SW480 (cell line): ENCODE measurements at regions not wholly inside any gene's neighbourhood (a gene's known extent, or its start where the extent isn't known, plus 50 kb on each side); places are given as distances from the start of the nearest gene placed in this dataset.
"Not testable (repeated sequence)": the region's sequence is repeated elsewhere in the genome, so short reads cannot be mapped to it uniquely, and the experiment has no call there.

ENCODE experiments used
- DNase-seq: peaks from one replicate; pipeline ENCODE4 v3.0.0-alpha.2; 2016; ENCODE audit warnings: low spot score

DNA sequence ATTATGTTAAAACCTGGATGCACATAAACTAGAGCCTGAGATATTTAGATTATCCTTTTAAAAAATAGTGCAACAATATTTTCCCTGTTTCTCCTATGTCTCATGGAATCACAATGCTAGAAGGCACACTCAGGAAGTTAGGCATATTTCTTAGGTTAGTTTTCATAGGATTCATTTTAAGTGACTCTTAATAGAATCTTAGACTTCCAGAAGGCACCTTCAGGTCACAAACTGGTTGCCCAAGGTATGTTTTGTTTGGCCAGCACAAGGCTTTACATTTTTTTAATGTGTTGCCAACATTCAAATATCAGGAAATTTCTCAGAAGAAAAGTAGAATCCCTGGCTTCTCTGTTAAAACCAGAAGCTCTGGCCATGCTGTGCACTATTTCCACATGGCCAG is 129.3 kb downstream of the LNPK start:
- no peak for DNase-seq

GRCh38 chr2:175872005-175872348 is 130.1 kb downstream of the LNPK start:
- DNase-seq: no peak

GRCh38 chr2:175871331-175872004 is 130.6 kb downstream of the LNPK start:
- no peak for DNase-seq

GRCh38 chr2:175865716-175866115 is 136.4 kb downstream of the LNPK start:
- no peak for DNase-seq

DNA sequence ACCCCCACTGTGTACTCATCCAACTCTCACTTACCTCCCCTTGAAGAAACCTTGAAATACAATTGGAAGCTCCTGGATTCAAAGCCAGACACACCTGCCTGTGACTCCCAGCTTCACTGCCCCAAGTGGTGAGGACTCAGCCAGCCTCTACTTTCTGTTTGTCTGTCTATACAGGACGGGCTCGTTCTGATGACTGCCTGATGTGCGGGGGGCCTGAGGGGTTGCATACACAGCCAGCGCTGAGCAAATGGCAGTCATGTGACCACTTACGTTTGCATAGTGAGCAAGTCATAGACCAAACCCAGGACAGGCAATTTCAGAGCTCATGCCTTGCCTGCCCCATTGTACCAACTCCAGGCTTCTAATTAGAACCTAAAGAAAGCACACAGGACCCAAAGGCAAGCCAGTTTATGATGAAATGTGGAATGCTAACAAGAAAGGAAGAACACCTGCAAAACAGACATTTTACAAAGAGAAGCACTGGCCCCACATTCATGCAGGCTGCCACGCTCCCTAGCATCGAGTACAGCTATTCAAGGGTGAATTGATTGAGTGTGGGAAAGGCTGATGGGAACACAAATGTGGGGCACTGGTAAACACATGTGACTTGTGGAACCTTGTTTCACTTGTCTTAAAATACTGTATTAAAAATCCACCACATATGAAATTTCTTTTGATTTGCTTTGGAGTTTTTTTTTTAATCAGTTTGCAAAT is 137.8 kb downstream of the LNPK start:
- no peak for DNase-seq

- no peak for DNase-seq
These were observed 140.1 kb downstream of the LNPK start for GRCh38 chr2:175861958-175862357.

DNA sequence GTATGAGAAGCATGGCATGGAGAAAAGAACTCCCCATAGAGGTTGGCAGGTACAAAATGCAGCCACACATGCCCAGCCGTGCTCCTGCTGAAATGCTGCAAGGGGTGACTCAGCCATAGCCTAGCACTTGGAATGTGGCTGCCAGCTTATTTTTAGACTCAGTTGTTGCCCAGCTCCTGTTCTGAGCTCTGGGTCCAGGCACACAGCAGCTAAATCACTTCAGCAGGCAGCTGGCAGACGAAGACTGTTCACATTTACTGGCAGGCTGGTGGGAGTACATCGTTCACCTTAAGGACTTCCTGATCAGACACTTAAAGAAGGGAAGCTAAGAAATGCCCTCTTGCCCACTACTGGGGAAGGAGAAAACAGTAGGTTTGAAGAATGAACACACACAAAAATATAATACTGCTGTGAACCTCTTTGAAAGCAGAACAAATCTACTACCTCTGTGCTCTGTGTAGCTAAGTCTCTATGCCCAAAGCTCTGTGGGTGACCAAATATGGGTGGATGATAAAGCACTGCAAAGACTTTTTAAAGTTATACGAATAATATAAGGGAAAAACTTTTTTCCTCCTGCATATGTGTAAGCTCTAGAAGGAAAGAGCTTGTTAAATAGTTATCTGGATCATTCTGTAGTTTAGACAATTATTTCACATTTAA is 146.1 kb downstream of the LNPK start:
- DNase-seq: peak; percentile 14

- no peak for DNase-seq
These were observed 146.8 kb downstream of the LNPK start for GRCh38 chr2:175855236-175855635.

DNA sequence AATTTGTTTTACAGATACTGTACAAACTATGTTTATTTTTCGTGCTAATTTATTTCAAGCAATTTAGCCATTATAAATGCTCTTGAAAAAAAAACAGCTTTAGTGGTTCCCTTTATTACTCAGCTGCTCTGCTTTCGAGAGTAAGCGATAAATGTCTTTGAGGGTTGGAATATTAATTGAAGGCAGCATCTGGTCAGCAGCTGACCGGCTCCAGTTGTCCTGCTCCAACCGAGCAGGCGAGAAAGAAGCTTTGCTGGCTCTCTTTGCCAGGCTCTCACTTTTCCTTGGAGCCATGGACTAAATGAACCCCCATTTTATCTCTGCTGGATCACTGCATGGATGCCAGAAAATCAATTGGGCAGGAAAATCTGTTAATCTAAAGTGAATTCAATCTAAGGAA is 147.4 kb downstream of the LNPK start:
- no peak for DNase-seq

DNA sequence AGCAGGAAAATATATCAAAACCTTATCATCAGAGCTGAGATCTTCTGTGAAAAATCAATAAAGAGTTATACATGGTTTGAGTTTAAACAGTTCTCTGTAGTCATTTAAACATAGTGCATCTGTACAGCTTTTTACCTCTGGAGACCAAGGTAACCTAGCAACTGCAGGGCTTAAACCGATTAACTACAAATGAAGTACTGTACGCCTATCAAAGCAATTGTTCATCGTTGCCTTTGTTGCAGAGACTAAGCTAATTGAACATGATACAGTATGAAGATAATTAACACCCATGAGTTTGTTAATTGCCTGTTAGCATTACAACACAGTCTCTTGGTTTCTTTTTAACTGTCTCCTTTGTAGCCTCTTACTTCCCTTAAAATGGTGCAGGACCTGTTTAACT is 147.9 kb downstream of the LNPK start:
- no peak for DNase-seq

DNA sequence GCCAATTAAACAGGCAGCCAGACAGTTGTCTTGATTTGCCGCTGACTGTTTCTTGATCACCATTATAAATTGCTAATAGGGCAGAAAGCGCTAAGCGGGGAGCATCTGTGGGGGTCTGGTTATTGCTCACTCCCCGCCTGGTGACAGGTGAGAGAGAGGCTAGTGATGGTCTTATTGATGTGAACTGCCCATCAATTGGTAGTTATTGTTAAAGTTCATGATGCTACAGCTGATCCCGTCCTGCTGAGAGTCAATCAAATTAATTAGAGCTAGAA is 148.5 kb downstream of the LNPK start:
- no peak for DNase-seq

DNA sequence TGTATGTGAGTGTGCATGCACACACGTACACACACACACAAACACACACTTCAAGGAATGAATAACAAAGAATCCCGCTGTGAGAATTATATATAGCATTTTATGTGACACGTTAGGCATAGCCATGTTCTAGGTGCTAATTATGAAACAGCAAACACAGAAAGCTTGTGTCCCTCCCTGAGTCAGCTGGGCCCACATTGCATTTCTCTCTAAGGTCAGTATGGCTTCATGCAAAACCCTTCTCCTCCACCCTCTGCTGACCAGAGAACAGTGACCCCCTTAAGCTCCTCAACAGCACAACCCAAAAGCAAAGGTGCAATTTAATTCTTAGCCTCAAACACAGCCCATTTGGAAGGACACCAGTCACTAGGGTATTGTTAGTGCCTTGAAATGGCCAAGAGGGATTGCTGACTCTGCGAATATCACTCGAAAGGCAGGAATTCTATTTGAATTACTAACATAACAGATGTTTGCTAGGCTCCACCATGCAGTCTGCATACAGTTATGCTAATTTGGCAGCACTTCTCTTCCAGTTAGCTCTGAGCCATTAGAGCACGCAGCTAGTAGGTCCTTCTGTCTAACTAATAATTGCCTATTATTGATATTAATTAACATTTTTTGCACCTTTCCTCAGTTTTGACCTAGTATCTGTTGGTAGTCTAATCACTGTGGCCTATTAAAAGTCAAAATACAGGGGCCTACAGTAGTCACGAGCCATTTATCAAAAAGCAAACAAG is 149.0 kb downstream of the LNPK start:
- no peak for DNase-seq

- DNase-seq: no peak
These were observed 154.9 kb downstream of the LNPK start for GRCh38 chr2:175847128-175847527.

DNA sequence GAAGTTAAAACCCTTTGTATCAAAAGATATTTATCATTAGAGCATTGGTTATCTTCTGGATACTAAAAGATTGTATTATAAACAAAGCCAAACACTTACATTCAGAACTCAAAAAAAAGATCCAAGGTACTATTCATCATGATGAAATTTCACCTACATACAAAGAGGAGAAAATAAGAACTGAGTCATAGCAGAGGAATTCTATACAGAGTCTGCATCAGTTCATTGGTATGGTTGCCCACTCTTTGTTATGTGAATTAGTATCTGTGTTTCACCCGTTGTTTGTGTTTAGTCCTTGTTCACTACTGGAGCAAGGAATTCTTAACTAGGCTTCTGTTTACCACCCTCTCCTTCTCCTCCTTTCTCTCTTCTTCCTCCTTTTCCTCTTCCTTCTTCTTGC is 157.9 kb downstream of the LNPK start:
- peak; percentile 47 for DNase-seq

GRCh38 chr2:175843625-175844024 is 158.4 kb downstream of the LNPK start:
- no peak for DNase-seq

GRCh38 chr2:175842996-175843395 is 159.1 kb downstream of the LNPK start:
- DNase-seq: no peak

DNA sequence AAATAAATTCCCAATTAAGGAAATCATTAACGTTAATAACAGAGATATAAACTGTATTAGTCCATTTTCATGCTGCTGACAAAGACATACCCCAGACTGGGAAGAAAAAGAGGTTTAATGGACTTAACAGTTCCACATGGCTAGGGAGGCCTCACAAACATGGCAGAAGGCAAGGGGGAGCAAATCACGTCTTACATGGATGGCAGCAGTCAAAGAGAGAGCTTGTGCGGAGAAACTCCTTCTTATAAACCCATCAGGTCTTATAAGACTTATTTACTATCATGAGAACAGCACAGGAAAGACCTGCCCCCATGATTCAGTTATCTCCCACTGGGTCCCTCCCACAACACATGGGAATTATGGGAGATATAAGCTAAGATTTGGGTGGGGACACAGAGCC is 161.3 kb downstream of the LNPK start:
- not testable (repeated sequence) for DNase-seq

DNA sequence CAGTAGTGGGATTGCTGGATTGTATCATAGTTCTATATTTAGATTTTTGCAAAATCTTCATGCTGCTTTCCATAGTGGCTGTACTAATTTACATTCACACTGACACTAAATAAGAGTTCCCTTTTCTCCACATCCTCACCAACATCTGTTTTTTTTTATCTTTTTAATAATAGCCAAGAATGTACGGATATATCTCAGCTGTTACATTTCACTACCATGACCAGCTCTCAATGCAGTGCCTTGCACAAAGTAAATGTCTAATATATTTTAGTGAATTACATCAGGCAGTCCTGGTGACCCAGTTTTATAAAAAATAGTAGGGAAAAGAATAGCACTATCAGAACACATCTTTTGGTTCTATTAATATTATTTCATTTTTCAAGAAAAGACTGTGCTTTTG is 161.8 kb downstream of the LNPK start:
- no peak for DNase-seq

- no peak for DNase-seq
These were observed 163.1 kb downstream of the LNPK start for GRCh38 chr2:175838979-175839378.

DNA sequence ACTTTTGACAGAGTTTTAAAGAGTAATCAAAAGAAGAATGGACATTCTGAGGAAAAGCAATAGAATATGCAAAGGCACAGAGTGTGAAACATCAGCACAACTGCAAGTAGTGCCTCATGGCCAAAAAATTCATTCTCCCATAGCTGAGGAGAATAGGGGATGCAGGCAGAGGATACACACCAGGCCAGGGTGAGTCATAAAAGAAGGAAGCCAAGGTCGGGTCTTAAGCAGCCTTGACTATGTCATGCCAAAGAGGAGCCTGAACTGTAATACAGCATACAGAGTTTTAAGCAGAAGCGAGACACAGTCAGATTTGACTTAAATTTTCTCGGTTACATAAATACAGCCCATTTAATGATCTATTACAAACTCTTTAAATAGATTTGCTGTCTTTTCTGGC is 165.0 kb downstream of the LNPK start:
- DNase-seq: no peak

- no peak for DNase-seq
These were observed 165.7 kb downstream of the LNPK start for GRCh38 chr2:175836361-175836760.

DNA sequence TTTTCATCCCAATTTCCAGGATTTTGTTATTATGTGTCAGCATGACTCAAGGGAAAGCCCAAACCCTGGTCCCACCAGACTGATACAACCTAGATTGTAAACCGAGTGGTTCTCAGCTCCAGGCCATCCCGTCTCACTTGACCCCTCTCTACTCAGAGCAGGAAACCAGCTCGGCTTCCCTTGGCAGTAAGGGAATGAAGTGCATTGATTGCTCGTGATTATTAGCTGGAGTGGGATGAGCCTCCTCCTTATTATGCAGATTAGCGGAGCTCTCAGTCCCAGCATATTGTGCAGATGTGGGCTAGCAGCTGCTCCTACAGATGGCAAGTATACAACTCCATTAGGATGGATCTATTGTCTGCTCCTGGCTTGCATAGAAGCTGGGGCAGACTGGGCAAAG is 167.6 kb downstream of the LNPK start:
- DNase-seq: no peak

- DNase-seq: no peak
These were observed 169.2 kb downstream of the LNPK start for GRCh38 chr2:175832866-175833265.
